H1 (cell line): ENCODE measurements at regions not wholly inside any gene's neighbourhood (a gene's known extent, or its start where the extent isn't known, plus 50 kb on each side); places are given as distances from the start of the nearest gene placed in this dataset.

ENCODE experiments used
- RBBP5 ChIP-seq: IDR thresholded peaks from 2 replicates; pipeline ENCODE4 v1.7.1; 2012; ENCODE audit warnings: low read depth, mild to moderate bottlenecking, inconsistent platforms, low read length, moderate library complexity, borderline replicate concordance
- SIN3A ChIP-seq, 2 experiments: IDR thresholded peaks in 1 of 2; conservative IDR thresholded peaks in 1 of 2; 2 replicates each; pipeline ENCODE4 v1.6.1; 2011 to 2012; ENCODE audit warnings: low read length in 2 of 2, improper control_type of control experiment in 1 of 2, low read depth in 1 of 2, mild to moderate bottlenecking in 1 of 2
- TF ChIP-seq, protein P1 (sequence below), 3 experiments: IDR thresholded peaks; 1 replicate in 2 of 3; 2 replicates in 1 of 3; pipeline versions ENCODE4 v1.5.1 to v1.6.1; 2011; ENCODE audit warnings: low read length in 3 of 3, mild to moderate bottlenecking in 3 of 3, inconsistent platforms in 2 of 3, low read depth in 1 of 3, moderate library complexity in 1 of 3; ENCODE audit not compliant: insufficient read depth in 1 of 3; ENCODE audit errors: control extremely low read depth in 1 of 3

DNA sequence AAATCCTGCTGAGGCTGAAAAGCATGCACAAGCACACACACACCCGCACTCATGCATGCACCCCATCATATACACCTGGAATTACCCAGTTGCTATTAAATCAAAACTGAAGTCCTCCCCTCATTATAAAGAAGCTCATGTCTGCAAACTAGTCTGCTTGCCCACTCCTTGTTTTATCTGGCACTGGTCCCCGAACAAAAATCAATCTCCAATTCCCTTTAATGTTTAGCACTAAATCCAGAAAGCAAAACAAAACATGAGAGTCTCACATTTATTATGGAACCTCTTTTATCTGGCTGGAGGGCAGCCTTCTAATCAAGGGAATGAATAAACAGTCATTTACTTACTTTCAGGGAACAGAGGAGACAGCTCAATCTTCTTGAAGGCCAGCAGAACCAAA lies 1093.4 kb upstream of the FLRT2 start (continued):
- TF ChIP-seq SIN3A (conservative IDR thresholded peaks at IDR 0.05 in 1 of 2, IDR thresholded peaks at IDR 0.05 in 1 of 2; ENCODE audit: low read depth in 1 of 2, low read length in 2 of 2) (no peak), RBBP5 (no peak)
- TF ChIP-seq, protein P1, sequence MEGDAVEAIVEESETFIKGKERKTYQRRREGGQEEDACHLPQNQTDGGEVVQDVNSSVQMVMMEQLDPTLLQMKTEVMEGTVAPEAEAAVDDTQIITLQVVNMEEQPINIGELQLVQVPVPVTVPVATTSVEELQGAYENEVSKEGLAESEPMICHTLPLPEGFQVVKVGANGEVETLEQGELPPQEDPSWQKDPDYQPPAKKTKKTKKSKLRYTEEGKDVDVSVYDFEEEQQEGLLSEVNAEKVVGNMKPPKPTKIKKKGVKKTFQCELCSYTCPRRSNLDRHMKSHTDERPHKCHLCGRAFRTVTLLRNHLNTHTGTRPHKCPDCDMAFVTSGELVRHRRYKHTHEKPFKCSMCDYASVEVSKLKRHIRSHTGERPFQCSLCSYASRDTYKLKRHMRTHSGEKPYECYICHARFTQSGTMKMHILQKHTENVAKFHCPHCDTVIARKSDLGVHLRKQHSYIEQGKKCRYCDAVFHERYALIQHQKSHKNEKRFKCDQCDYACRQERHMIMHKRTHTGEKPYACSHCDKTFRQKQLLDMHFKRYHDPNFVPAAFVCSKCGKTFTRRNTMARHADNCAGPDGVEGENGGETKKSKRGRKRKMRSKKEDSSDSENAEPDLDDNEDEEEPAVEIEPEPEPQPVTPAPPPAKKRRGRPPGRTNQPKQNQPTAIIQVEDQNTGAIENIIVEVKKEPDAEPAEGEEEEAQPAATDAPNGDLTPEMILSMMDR (IDR thresholded peaks at IDR 0.05; ENCODE audit: control extremely low read depth in 1 of 3, insufficient read depth in 1 of 3, low read depth in 1 of 3, low read length in 3 of 3), result no peak
- TF ChIP-seq, all 59 proteins: peak for 0
